ENCODE measurements at regions not wholly inside any gene's neighbourhood (a gene's known extent, or its start where the extent isn't known, plus 50 kb on each side); places are given as distances from the start of the nearest gene placed in this dataset.

GRCh38 chr7:3218411-3219225 is 82.4 kb upstream of the SDK1 start:
- TF ChIP-seq CTCF (IDR thresholded peaks at IDR 0.05; ENCODE audit: poor library complexity, severe bottlenecking) (no peak), EZH2 (IDR thresholded peaks at IDR 0.05; ENCODE audit: borderline replicate concordance, insufficient read depth, low read length, poor library complexity, severe bottlenecking) (no peak), RAD21 (conservative IDR thresholded peaks at IDR 0.05) (no peak), POLR2AphosphoS5 (IDR thresholded peaks at IDR 0.05) (no peak), REST (IDR thresholded peaks at IDR 0.05; ENCODE audit: borderline replicate concordance) (no peak)

All from neural cell (in vitro differentiated cells).